ENCODE measurements at regions not wholly inside any gene's neighbourhood (a gene's known extent, or its start where the extent isn't known, plus 50 kb on each side); places are given as distances from the start of the nearest gene placed in this dataset.

GRCh38 chr2:64762301-64762997 is 108.7 kb upstream of the SERTAD2 start:
- Mint-ChIP-seq H3K4me1 (ENCODE audit: low read depth, unreplicated experiment) (peaks cover 2% of the 10 kb centered on the region), H3K36me3 (ENCODE audit: unreplicated experiment) (no peaks in the 10 kb centered on the region), H3K27ac (ENCODE audit: unreplicated experiment) (no peak overlapping the region), H3K4me3 (ENCODE audit: unreplicated experiment) (no peak overlapping the region), H3K9me3 (ENCODE audit: unreplicated experiment) (no peaks in the 10 kb centered on the region), H3K27me3 (ENCODE audit: unreplicated experiment) (peaks cover under 1% of the 10 kb centered on the region)
- TF ChIP-seq CTCF (IDR thresholded peaks at IDR 0.05; ENCODE audit: partially characterized antibody, unreplicated experiment), result no peak
- no peak for DNase-seq

- no peaks in the 10 kb centered on the region for H3K9me3 Mint-ChIP-seq (ENCODE audit: unreplicated experiment)
Measured at GRCh38 chr2:64763126-64763525, 109.4 kb upstream of the SERTAD2 start.

GRCh38 chr2:64765160-64765805 is 111.6 kb upstream of the SERTAD2 start:
- peaks cover 3% of the 10 kb centered on the region for H3K27me3 Mint-ChIP-seq (ENCODE audit: unreplicated experiment)
- no peak overlapping the region for H3K4me3 Mint-ChIP-seq (ENCODE audit: unreplicated experiment)
- H3K36me3 Mint-ChIP-seq (ENCODE audit: unreplicated experiment), result no peaks in the 10 kb centered on the region
- no peak overlapping the region for H3K27ac Mint-ChIP-seq (ENCODE audit: unreplicated experiment)
- no peak for DNase-seq
- H3K9me3 Mint-ChIP-seq (ENCODE audit: unreplicated experiment), result peaks cover 3% of the 10 kb centered on the region
- peaks cover 13% of the 10 kb centered on the region for H3K4me1 Mint-ChIP-seq (ENCODE audit: low read depth, unreplicated experiment)
- no peak for TF ChIP-seq CTCF (IDR thresholded peaks at IDR 0.05; ENCODE audit: partially characterized antibody, unreplicated experiment)

More at GRCh38 chr2:64763126-64763525, 109.4 kb upstream of the SERTAD2 start:
- no peaks in the 10 kb centered on the region for H3K36me3 Mint-ChIP-seq (ENCODE audit: unreplicated experiment)
- peaks cover 3% of the 10 kb centered on the region for H3K4me1 Mint-ChIP-seq (ENCODE audit: low read depth, unreplicated experiment)
- no peak overlapping the region for H3K4me3 Mint-ChIP-seq (ENCODE audit: unreplicated experiment)
- TF ChIP-seq CTCF (IDR thresholded peaks at IDR 0.05; ENCODE audit: partially characterized antibody, unreplicated experiment), result no peak
- peaks cover 3% of the 10 kb centered on the region for H3K27me3 Mint-ChIP-seq (ENCODE audit: unreplicated experiment)
- no peak overlapping the region for H3K27ac Mint-ChIP-seq (ENCODE audit: unreplicated experiment)
- DNase-seq, result no peak

GRCh38 chr2:64766841-64767669 is 113.3 kb upstream of the SERTAD2 start:
- H3K4me1 Mint-ChIP-seq (ENCODE audit: low read depth, unreplicated experiment), result peaks cover 17% of the 10 kb centered on the region
- peaks cover 3% of the 10 kb centered on the region for H3K27me3 Mint-ChIP-seq (ENCODE audit: unreplicated experiment)
- peak overlapping the region; percentile 98 for H3K4me3 Mint-ChIP-seq (ENCODE audit: unreplicated experiment)
- TF ChIP-seq CTCF (IDR thresholded peaks at IDR 0.05; ENCODE audit: partially characterized antibody, unreplicated experiment), result no peak
- H3K9me3 Mint-ChIP-seq (ENCODE audit: unreplicated experiment), result peaks cover 3% of the 10 kb centered on the region
- DNase-seq, result no peak
- peak overlapping the region; percentile 96 for H3K27ac Mint-ChIP-seq (ENCODE audit: unreplicated experiment)
- H3K36me3 Mint-ChIP-seq (ENCODE audit: unreplicated experiment), result no peaks in the 10 kb centered on the region
